GM12874 (cell line): ENCODE measurements at regions not wholly inside any gene's neighbourhood (a gene's known extent, or its start where the extent isn't known, plus 50 kb on each side); places are given as distances from the start of the nearest gene placed in this dataset.

Experiments used
- TF ChIP-seq, protein P1 (sequence below): IDR thresholded peaks from 2 replicates; pipeline ENCODE4 v1.5.1; 2011; ENCODE audit warnings: low read depth, mild to moderate bottlenecking, control low read depth, low read length, moderate library complexity; ENCODE audit not compliant: insufficient read depth

DNA sequence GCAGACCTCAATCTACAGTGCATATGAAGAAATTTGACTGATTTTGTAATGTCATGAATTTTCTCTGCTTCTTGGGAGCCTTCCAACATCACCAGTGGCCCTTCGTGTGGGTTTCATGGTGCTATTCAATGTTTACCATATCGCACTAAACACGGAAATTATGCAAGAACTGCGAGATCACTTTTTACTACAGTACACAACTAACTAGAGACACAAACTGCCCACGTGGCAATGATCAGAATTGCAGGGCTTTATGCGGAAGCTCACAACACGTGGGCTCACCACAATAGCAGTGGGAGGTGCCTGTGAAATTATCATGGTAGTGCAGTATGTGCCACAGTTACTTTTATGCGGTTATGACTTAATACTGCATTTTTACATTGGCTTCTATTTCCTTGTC lies 449.7 kb upstream of the KLF6 start:
- TF ChIP-seq, protein P1, sequence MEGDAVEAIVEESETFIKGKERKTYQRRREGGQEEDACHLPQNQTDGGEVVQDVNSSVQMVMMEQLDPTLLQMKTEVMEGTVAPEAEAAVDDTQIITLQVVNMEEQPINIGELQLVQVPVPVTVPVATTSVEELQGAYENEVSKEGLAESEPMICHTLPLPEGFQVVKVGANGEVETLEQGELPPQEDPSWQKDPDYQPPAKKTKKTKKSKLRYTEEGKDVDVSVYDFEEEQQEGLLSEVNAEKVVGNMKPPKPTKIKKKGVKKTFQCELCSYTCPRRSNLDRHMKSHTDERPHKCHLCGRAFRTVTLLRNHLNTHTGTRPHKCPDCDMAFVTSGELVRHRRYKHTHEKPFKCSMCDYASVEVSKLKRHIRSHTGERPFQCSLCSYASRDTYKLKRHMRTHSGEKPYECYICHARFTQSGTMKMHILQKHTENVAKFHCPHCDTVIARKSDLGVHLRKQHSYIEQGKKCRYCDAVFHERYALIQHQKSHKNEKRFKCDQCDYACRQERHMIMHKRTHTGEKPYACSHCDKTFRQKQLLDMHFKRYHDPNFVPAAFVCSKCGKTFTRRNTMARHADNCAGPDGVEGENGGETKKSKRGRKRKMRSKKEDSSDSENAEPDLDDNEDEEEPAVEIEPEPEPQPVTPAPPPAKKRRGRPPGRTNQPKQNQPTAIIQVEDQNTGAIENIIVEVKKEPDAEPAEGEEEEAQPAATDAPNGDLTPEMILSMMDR = no peak

DNA sequence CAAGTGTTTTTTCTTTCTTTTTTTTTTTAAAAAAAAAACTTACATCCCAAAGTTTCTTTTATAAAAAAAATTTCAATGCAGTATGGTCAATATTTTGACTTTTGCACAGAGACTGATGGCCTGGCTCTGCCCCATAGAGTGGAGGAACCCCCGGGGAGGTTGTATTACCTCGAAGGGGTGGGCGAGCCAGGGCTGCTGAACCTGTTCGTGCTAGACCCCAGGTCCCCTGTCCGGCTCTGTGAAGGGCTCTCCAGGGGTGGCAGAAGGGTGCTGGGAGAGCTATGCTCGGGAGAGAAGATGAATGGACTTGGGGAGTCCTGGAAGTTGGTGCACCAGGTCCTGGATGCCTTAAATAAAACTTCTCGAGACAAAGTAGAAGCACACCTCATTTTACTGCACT lies 446.4 kb upstream of the KLF6 start:
- TF ChIP-seq, protein P1 = no peak

DNA sequence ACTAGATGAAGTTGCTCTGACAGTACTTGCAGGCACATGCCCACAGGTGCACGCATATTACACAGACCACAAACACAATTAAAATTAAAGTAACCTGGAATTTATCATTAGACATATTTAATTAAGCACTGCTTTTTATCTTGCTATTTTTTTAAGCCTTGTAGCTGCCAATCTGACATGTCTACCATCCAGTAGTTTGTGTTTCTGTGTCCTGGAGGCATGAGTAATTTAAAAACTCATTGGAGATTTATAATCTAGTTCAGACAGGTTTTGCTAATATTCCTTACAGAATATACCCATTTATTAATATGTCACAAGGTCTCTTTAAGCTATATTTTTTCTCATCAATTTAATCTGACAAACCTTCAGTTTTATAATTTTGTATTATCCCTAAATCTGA lies 445.0 kb upstream of the KLF6 start:
- TF ChIP-seq, protein P1 = no peak

DNA sequence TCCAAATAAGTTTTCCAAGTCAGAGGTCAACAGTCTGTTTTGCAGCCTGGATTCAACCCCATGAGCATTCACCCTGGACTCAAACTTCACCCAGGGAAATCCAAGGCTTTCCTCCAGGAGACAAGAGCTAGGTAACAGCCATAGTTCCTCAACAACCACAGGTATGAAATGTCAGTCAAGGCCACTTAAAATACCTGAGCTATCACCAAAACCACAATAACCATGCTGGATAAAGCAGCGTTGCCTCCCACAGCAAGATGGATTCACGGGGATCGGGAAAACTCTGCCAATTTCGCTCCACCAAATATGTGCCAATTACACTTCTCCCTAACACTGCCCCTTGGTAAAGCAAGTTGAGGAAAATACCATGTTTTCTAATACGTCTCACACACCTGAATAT lies 444.1 kb upstream of the KLF6 start:
- TF ChIP-seq, protein P1 = no peak

DNA sequence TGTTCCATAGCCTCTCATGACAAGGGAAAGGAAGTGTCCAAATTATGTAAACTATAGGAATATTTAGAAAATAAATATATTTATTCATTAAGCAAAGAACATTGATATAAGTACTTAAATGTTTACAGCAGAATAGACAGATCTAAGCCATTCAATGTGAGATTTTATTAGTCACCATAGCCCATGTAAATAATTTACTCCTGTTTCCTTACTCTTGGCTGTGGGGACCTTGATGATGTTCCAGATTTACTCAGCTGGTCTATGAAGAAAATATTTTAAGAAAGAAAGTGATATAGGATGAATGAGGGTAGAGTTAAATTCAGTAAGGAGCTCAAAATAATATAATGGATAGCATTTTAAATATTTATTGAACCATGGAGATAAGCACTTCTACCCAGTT lies 442.6 kb upstream of the KLF6 start:
- TF ChIP-seq, protein P1 = no peak

DNA sequence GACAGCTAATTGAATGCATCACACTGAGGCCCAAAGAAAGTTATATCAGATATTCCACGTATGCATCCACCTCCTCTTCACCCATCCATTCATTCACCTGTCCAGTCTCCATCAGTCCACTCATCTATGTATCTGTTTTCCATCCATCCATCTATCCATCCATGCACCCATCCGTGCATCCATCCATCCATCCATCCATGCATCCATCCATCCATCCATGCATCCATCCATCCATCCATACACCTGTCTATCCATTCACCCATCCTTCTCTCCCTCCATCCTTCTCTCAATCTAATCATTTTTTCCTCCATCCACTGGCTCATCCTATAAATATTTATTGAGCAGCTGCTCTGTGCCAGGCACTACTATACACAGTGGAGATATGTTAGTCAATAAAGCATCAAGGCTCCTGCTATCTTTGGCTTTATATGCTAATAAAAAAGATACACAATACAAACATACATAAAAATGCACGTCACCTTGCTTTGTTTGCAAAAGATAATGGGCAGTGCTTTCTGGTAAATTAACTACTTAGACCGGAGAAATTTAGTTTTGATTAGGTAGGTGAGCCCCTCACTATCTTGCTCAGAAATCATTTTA lies 442.0 kb upstream of the KLF6 start:
- TF ChIP-seq, protein P1 = no peak

DNA sequence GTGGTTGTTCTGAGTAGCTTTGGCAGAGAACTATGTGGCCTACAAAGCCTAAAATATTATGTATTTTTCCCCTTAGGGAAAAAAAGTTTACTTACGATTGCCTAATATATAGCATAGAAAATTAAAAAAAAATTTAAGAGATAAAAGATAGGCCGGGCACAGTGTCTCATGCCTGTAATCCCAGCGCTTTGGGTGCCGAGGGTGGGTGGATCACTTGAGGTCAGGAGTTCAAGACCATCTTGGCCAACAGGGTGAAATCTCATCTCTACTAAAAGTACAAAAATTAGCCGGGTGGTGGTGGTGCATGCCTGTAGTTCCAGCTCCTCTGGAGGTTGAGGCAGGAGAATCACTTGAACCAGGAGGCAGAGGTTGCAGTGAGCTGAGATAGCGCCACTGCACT lies 439.2 kb upstream of the KLF6 start:
- TF ChIP-seq, protein P1 = no peak
